Transverse colon (tissue), 4 donors: ENCODE measurements at regions not wholly inside any gene's neighbourhood (a gene's known extent, or its start where the extent isn't known, plus 50 kb on each side); places are given as distances from the start of the nearest gene placed in this dataset.

Source experiments
- EP300 ChIP-seq: sonication (generic); formaldehyde crosslinking; IDR thresholded peaks from one replicate; pipeline ENCODE4 v1.6.1; 2017; ENCODE audit warnings: antibody characterized with exemption, low read depth
- POLR2A ChIP-seq: fragments of 450-650 bp; IDR thresholded peaks from one replicate; pipeline ENCODE4 v1.6.1; 2016; ENCODE audit warnings: antibody characterized with exemption, mild to moderate bottlenecking, moderate library complexity
- POLR2AphosphoS5 ChIP-seq, 3 donors: sonication (generic); formaldehyde crosslinking; IDR thresholded peaks; one replicate each; pipeline ENCODE4 v1.6.1; 2016; ENCODE audit warnings: antibody characterized with exemption in 3 of 3
- TF ChIP-seq, protein P1 (sequence below), 5 experiments: fragments of 200-600 bp in 3 of 5; fragments of 450-650 bp in 2 of 5; sonication (generic) in 3 of 5; IDR thresholded peaks; 1 replicate in 2 of 5; 2 replicates in 3 of 5; pipeline ENCODE4 v1.5.1; 2016 to 2017; ENCODE audit warnings: antibody characterized with exemption in 5 of 5, inconsistent platforms in 3 of 5, mild to moderate bottlenecking in 2 of 5, moderate library complexity in 1 of 5

GRCh38 chr6:21653323-21653722 lies 59.8 kb downstream of the SOX4 start:
- TF ChIP-seq EP300: no peak
- TF ChIP-seq, protein P1, sequence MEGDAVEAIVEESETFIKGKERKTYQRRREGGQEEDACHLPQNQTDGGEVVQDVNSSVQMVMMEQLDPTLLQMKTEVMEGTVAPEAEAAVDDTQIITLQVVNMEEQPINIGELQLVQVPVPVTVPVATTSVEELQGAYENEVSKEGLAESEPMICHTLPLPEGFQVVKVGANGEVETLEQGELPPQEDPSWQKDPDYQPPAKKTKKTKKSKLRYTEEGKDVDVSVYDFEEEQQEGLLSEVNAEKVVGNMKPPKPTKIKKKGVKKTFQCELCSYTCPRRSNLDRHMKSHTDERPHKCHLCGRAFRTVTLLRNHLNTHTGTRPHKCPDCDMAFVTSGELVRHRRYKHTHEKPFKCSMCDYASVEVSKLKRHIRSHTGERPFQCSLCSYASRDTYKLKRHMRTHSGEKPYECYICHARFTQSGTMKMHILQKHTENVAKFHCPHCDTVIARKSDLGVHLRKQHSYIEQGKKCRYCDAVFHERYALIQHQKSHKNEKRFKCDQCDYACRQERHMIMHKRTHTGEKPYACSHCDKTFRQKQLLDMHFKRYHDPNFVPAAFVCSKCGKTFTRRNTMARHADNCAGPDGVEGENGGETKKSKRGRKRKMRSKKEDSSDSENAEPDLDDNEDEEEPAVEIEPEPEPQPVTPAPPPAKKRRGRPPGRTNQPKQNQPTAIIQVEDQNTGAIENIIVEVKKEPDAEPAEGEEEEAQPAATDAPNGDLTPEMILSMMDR (IDR thresholded peaks at IDR 0.05): no peak
- no peak for TF ChIP-seq POLR2A
- TF ChIP-seq POLR2AphosphoS5 (IDR thresholded peaks at IDR 0.05): no peak
